GM12878 (cell line): ENCODE measurements at regions not wholly inside any gene's neighbourhood (a gene's known extent, or its start where the extent isn't known, plus 50 kb on each side); places are given as distances from the start of the nearest gene placed in this dataset.

ENCODE experiments used
- ATAC-seq: fragments of 200-7000 bp; cut with Tn5 transposase; 3 replicates; pipeline ENCODE4 v1.9.1; 2020; ENCODE audit warnings: mild to moderate bottlenecking, moderate library complexity
- BruUV-seq: library from RNA; stranded (reverse); fragments of 400-500 nt; replicated peaks from 2 replicates; lab custom pipeline; 2021; lab: Mats Ljungman, UMichigan
- CTCF ChIA-PET: fragments of 300-600 bp; sonication (Branson Sonifier 250); formaldehyde crosslinking; extraction: SDS; loops from one replicate; lab custom pipeline; 2021; ENCODE audit warnings: inconsistent platforms; lab: Yijun Ruan, JAX
- POLR2A ChIA-PET: fragments of 350-600 bp; formaldehyde crosslinking; extraction: SDS; loops from one replicate; lab custom pipeline; 2021; ENCODE audit warnings: inconsistent platforms; lab: Charles Lee
- RAD21 ChIA-PET: fragments of 300-600 bp; sonication (Branson Sonifier 250); formaldehyde crosslinking; loops from one replicate; lab custom pipeline; 2023; ENCODE audit warnings: antibody characterized with exemption; ENCODE audit not compliant: unreplicated experiment; lab: Charles Lee
- SMC1A ChIA-PET: fragments of 300-600 bp; sonication (Branson Sonifier 250); formaldehyde crosslinking; loops from one replicate; lab custom pipeline; 2023; ENCODE audit not compliant: unreplicated experiment, uncharacterized antibody; lab: Charles Lee
- DNase-seq: peaks from one replicate; pipeline ENCODE4 v3.0.0-alpha.2; 2011; ENCODE audit warnings: low read depth, low spot score
- FAIRE-seq: peaks from 3 replicates; lab custom pipeline; 2011; peaks lifted over from hg19 to GRCh38; lab: Jason Lieb, UNC
- H2AFZ ChIP-seq: 2 replicates; pipeline ENCODE4 v1.6.0; 2011; ENCODE audit warnings: low read depth, low read length, control low read depth; ENCODE audit not compliant: control insufficient read depth
- H3K27ac ChIP-seq: 2 replicates; pipeline ENCODE4 v1.5.1; 2011; ENCODE audit warnings: control low read depth; ENCODE audit not compliant: control insufficient read depth, insufficient read depth
- H3K27me3 ChIP-seq, 2 experiments: replicated peaks in 1 of 2; 2 replicates each; pipeline versions ENCODE4 v1.6.0 to v1.6.1; 2011; ENCODE audit warnings: low read length in 1 of 2; ENCODE audit not compliant: control insufficient read depth in 2 of 2, insufficient read depth in 2 of 2
- H3K36me3 ChIP-seq, 2 experiments: 2 replicates each; pipeline ENCODE4 v1.5.1; 2011; ENCODE audit warnings: low read length in 1 of 2; ENCODE audit not compliant: control insufficient read depth in 2 of 2, insufficient read depth in 2 of 2
- H3K4me1 ChIP-seq: 2 replicates; pipeline ENCODE4 v1.6.1; 2011; ENCODE audit warnings: mild to moderate bottlenecking, low read length, moderate library complexity, mixed read lengths; ENCODE audit not compliant: control insufficient read depth, insufficient read depth
- H3K4me2 ChIP-seq: 2 replicates; pipeline ENCODE4 v1.6.0; 2011; ENCODE audit warnings: control low read depth; ENCODE audit not compliant: control insufficient read depth, insufficient read depth
- H3K4me3 ChIP-seq: fragments of 200-600 bp; sonication (generic); 2 replicates; pipeline ENCODE4 v1.5.1; 2016
- H3K79me2 ChIP-seq: 2 replicates; pipeline ENCODE4 v1.6.0; 2011; ENCODE audit warnings: low read length; ENCODE audit not compliant: control insufficient read depth, insufficient read depth
- H3K9ac ChIP-seq: 2 replicates; pipeline ENCODE4 v1.8.0; 2011; ENCODE audit warnings: low read length, control low read depth, mixed read lengths; ENCODE audit not compliant: control insufficient read depth, insufficient read depth
- H3K9me3 ChIP-seq: replicated peaks from 3 replicates; pipeline ENCODE4 v1.5.1; 2011; ENCODE audit warnings: mild to moderate bottlenecking, low read length; ENCODE audit not compliant: control insufficient read depth, insufficient read depth
- H4K20me1 ChIP-seq: 2 replicates; pipeline ENCODE4 v1.6.0; 2011; ENCODE audit not compliant: control insufficient read depth, insufficient read depth
- ASH2L ChIP-seq: fragments of 300-600, 200-600 bp; sonication (generic); IDR thresholded peaks from 2 replicates; pipeline ENCODE4 v1.6.1; 2017; ENCODE audit warnings: low read depth, mild to moderate bottlenecking, borderline replicate concordance
- CEBPB ChIP-seq, 2 experiments: fragments of 150-350 bp in 1 of 2; IDR thresholded peaks; 2 replicates each; pipeline ENCODE4 v1.6.1; 2012 to 2014; ENCODE audit warnings: low read depth in 2 of 2, low read length in 2 of 2, borderline replicate concordance in 1 of 2, inconsistent platforms in 1 of 2
- FOS ChIP-seq: IDR thresholded peaks from 3 replicates; pipeline ENCODE4 v1.6.1; 2011; ENCODE audit warnings: borderline replicate concordance; ENCODE audit not compliant: insufficient read length; ENCODE audit errors: extremely low read depth
- IKZF1 ChIP-seq: fragments of 450-650 bp; conservative IDR thresholded peaks from 2 replicates; pipeline ENCODE4 v1.6.1; 2017; ENCODE audit warnings: antibody characterized with exemption, mild to moderate bottlenecking
- NR2C2 ChIP-seq: IDR thresholded peaks from 2 replicates; pipeline ENCODE4 v1.6.1; 2011; ENCODE audit warnings: borderline replicate concordance, low read depth; ENCODE audit not compliant: control insufficient read depth, insufficient read length
- NRF1 ChIP-seq: conservative IDR thresholded peaks from 2 replicates; pipeline ENCODE4 v1.6.1; 2011; ENCODE audit warnings: mild to moderate bottlenecking, low read depth, low read length, improper control_type of control experiment
- RELA ChIP-seq: fragments of 450-650 bp; IDR thresholded peaks from 2 replicates; pipeline ENCODE4 v1.8.0; 2014; ENCODE audit warnings: borderline replicate concordance; ENCODE audit not compliant: partially characterized antibody
- SMC3 ChIP-seq: IDR thresholded peaks from 2 replicates; pipeline ENCODE4 v1.6.1; 2011; ENCODE audit warnings: low read length, improper control_type of control experiment, borderline replicate concordance
- ZNF217 ChIP-seq: fragments of 450-650 bp; IDR thresholded peaks from 2 replicates; pipeline ENCODE4 v1.6.1; 2017; ENCODE audit warnings: antibody characterized with exemption, mild to moderate bottlenecking
- ZSCAN29 ChIP-seq: fragments of 450-650 bp; IDR thresholded peaks from 2 replicates; pipeline ENCODE4 v1.6.1; 2017; ENCODE audit warnings: mild to moderate bottlenecking, moderate library complexity
- WGBS: methylation state at CpG from one replicate; pipeline ENCODE4 v1.1.6; 2016; ENCODE audit warnings: low lambda C conversion rate; ENCODE audit not compliant: insufficient replicate concordance, insufficient coverage; ENCODE audit errors: missing lambda C conversion rate; 5-methylcytosine and 5-hydroxymethylcytosine counted together
- in situ Hi-C: fragments of 300-500 bp; cut with MboI; formaldehyde crosslinking; loops from 9 replicates; pipeline ENCODE4 v1.14.3; 2018; ENCODE audit warnings: mixed read lengths
- intact Hi-C: fragments of 100-400 bp; cut with micrococcal nuclease; formaldehyde crosslinking; loops from one replicate; pipeline ENCODE4 v1.14.2; 2022; ENCODE audit not compliant: unreplicated experiment
- TF ChIP-seq, protein P1 (sequence below): fragments of 450-650 bp; formaldehyde crosslinking; IDR thresholded peaks from 2 replicates; pipeline ENCODE4 v1.4.0; 2022; ENCODE audit warnings: mild to moderate bottlenecking, moderate library complexity
- TF ChIP-seq, protein P2 (sequence below): fragments of 450-650 bp; IDR thresholded peaks from 2 replicates; pipeline ENCODE4 v1.6.1; 2017; ENCODE audit warnings: mild to moderate bottlenecking, low read depth, inconsistent platforms; ENCODE audit not compliant: poor library complexity, severe bottlenecking

DNA sequence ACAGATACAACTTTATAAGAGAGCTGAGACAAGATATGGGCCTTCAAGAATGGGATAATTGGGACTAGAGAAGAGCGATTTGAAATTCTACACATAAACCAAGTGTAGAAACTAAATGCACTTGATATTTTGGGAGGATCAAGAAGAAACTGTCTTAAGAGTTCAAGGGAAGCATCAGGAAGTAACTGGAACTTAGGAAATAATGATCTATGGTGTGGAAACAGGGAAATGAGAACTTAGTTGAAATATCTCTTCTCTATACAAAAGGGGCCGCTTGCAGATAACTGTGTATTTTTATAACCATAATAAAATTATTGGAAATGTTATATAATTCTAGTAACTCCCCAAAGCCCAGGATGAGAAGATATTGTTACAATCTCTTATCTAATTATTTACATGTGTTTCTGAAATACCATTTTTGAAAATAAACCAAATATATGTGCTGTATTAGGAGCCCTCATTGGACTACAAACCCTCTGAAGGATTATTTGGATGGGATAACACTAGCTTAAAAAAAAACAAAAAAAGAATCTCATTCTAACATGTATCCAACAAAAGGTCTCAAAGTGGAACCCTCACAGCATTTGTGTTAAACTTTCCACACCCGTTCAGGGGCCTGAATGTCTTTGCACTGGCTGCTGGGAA is 84.7 kb upstream of the FLRT2 start:
- no peak overlapping the region for H2AFZ ChIP-seq
- H3K27me3 ChIP-seq: no peaks in the 10 kb centered on the region
- ChIA-PET RAD21 (no interaction called here), CTCF (no interaction called here), SMC1A (no interaction called here), POLR2A (no interaction called here)
- no peaks in the 10 kb centered on the region; the same call in 2 of the 3 replicates for H3K9me3 ChIP-seq
- H4K20me1 ChIP-seq: no peaks in the 10 kb centered on the region
- no TSS peak for BruUV-seq
- H3K27ac ChIP-seq: no peak overlapping the region
- no peaks in the 10 kb centered on the region for H3K36me3 ChIP-seq
- H3K79me2 ChIP-seq: no peaks in the 10 kb centered on the region
- no peak overlapping the region for H3K9ac ChIP-seq
- WGBS: 29% methylated on average over 3 of the region's 3 CpGs
- FAIRE-seq: no peak
- DNase-seq: no peak
- intact Hi-C loops (no loop called here), in situ Hi-C loops (no loop called here)
- no peak overlapping the region for H3K4me3 ChIP-seq
- TF ChIP-seq NRF1: no peak
- TF ChIP-seq FOS: no peak
- TF ChIP-seq, protein P1, sequence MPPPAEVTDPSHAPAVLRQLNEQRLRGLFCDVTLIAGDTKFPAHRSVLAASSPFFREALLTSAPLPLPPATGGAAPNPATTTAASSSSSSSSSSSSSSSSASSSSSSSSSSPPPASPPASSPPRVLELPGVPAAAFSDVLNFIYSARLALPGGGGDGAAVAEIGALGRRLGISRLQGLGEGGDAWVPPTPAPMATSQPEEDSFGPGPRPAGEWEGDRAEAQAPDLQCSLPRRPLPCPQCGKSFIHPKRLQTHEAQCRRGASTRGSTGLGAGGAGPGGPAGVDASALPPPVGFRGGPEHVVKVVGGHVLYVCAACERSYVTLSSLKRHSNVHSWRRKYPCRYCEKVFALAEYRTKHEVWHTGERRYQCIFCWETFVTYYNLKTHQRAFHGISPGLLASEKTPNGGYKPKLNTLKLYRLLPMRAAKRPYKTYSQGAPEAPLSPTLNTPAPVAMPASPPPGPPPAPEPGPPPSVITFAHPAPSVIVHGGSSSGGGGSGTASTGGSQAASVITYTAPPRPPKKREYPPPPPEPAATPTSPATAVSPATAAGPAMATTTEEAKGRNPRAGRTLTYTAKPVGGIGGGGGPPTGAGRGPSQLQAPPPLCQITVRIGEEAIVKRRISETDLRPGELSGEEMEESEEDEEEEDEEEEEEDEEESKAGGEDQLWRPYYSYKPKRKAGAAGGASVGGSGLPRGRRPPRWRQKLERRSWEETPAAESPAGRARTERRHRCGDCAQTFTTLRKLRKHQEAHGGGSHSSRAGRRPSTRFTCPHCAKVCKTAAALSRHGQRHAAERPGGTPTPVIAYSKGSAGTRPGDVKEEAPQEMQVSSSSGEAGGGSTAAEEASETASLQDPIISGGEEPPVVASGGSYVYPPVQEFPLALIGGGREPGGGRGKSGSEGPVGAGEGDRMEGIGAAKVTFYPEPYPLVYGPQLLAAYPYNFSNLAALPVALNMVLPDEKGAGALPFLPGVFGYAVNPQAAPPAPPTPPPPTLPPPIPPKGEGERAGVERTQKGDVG (CRISPR knock-in tag): no peak
- no peak for TF ChIP-seq ASH2L
- TF ChIP-seq SMC3: no peak
- TF ChIP-seq NR2C2: no peak
- TF ChIP-seq ZNF217: no peak
- TF ChIP-seq CEBPB (IDR thresholded peaks at IDR 0.05; ENCODE audit: borderline replicate concordance in 1 of 2, low read depth in 2 of 2, low read length in 2 of 2): no peak
- no peak for TF ChIP-seq IKZF1
- TF ChIP-seq, protein P2, sequence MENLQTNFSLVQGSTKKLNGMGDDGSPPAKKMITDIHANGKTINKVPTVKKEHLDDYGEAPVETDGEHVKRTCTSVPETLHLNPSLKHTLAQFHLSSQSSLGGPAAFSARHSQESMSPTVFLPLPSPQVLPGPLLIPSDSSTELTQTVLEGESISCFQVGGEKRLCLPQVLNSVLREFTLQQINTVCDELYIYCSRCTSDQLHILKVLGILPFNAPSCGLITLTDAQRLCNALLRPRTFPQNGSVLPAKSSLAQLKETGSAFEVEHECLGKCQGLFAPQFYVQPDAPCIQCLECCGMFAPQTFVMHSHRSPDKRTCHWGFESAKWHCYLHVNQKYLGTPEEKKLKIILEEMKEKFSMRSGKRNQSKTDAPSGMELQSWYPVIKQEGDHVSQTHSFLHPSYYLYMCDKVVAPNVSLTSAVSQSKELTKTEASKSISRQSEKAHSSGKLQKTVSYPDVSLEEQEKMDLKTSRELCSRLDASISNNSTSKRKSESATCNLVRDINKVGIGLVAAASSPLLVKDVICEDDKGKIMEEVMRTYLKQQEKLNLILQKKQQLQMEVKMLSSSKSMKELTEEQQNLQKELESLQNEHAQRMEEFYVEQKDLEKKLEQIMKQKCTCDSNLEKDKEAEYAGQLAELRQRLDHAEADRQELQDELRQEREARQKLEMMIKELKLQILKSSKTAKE: no peak
- no peak for TF ChIP-seq RELA
- no peak for TF ChIP-seq ZSCAN29
- H3K4me1 ChIP-seq: no peaks in the 10 kb centered on the region
- no peak for ATAC-seq
- no peak overlapping the region for H3K4me2 ChIP-seq
